Thyroid gland (tissue), 4 donors: ENCODE measurements at regions not wholly inside any gene's neighbourhood (a gene's known extent, or its start where the extent isn't known, plus 50 kb on each side); places are given as distances from the start of the nearest gene placed in this dataset.
"Not testable (repeated sequence)": the region's sequence is repeated elsewhere in the genome, so short reads cannot be mapped to it uniquely, and the experiment has no call there.

Source experiments
- DNase-seq, 2 donors: peaks; one replicate each; pipeline ENCODE4 v3.0.0-alpha.2; 2019
- H3K27ac ChIP-seq, 3 donors: fragments of 200-600 bp; sonication (generic); 1 replicate in 2 of 3; 2 replicates in 1 of 3; pipeline ENCODE4 v1.5.1; 2016 to 2019; ENCODE audit warnings: mild to moderate bottlenecking in 1 of 3, moderate library complexity in 1 of 3
- H3K27me3 ChIP-seq: fragments of 200-600 bp; sonication (generic); one replicate; pipeline ENCODE4 v1.5.1; 2019
- H3K36me3 ChIP-seq, 2 donors: fragments of 200-600 bp; sonication (generic); one replicate each; pipeline ENCODE4 v1.5.1; 2016 to 2019
- H3K4me1 ChIP-seq, 2 donors: fragments of 200-600 bp; sonication (generic); one replicate each; pipeline ENCODE4 v1.5.1; 2017 to 2019
- H3K4me3 ChIP-seq, 3 donors: fragments of 200-600 bp; sonication (generic); replicated peaks in 1 of 3; 1 replicate in 2 of 3; 2 replicates in 1 of 3; pipeline ENCODE4 v1.5.1; 2016; ENCODE audit warnings: mild to moderate bottlenecking in 1 of 3
- H3K9me3 ChIP-seq: fragments of 200-600 bp; sonication (generic); one replicate; pipeline ENCODE4 v1.5.1; 2017
- CTCF ChIP-seq, 6 experiments: fragments of 200-600 bp in 3 of 6; fragments of 450-650 bp in 3 of 6; sonication (generic) in 3 of 6; IDR thresholded peaks; one replicate each; pipeline ENCODE4 v1.5.1; 2016 to 2019; ENCODE audit warnings: antibody characterized with exemption in 6 of 6, mild to moderate bottlenecking in 2 of 6, inconsistent platforms in 1 of 6, moderate library complexity in 1 of 6
- POLR2A ChIP-seq, 2 donors: fragments of 450-650 bp; IDR thresholded peaks; one replicate each; pipeline ENCODE4 v1.6.1; 2017; ENCODE audit warnings: antibody characterized with exemption in 2 of 2, mild to moderate bottlenecking in 2 of 2, moderate library complexity in 1 of 2
- WGBS, 2 donors: methylation state at CpG; one replicate each; pipeline ENCODE4 v1.1.5; 2017; 5-methylcytosine and 5-hydroxymethylcytosine counted together
- intact Hi-C: fragments of 100-400 bp; cut with DNase I; formaldehyde crosslinking; loops from one replicate; pipeline ENCODE4 v1.15.1; 2023

- Histone ChIP-seq H3K4me1 (no peaks in the 10 kb centered on the region), H3K4me3 (no peak overlapping the region), H3K27ac (no peak overlapping the region), H3K9me3 (no peaks in the 10 kb centered on the region), H3K27me3 (no peaks in the 10 kb centered on the region), H3K36me3 (no peaks in the 10 kb centered on the region)
- WGBS, 2 donors: 66 to 85% methylated on average over 1 of the region's 1 CpG
- intact Hi-C loops: no loop called here
- no peak for DNase-seq
- TF ChIP-seq CTCF (IDR thresholded peaks at IDR 0.05): no peak
Measured at GRCh38 chr5:27458287-27458686, 419.9 kb upstream of the CDH9 start.

- 74 to 84% methylated on average over 1 of the region's 1 CpG for WGBS, 2 donors
- Histone ChIP-seq H3K4me1 (no peaks in the 10 kb centered on the region), H3K36me3 (no peaks in the 10 kb centered on the region), H3K4me3 (no peak overlapping the region), H3K27me3 (no peaks in the 10 kb centered on the region), H3K9me3 (no peaks in the 10 kb centered on the region), H3K27ac (no peak overlapping the region)
- TF ChIP-seq POLR2A (IDR thresholded peaks at IDR 0.05) (no peak), CTCF (IDR thresholded peaks at IDR 0.05) (no peak)
- DNase-seq: no peak
- intact Hi-C loops: no loop called here
Measured at GRCh38 chr5:27451377-27451776, 413.0 kb upstream of the CDH9 start.

GRCh38 chr5:27450607-27451006 lies 412.2 kb upstream of the CDH9 start:
- H3K27ac ChIP-seq: no peak overlapping the region
- DNase-seq: no peak
- intact Hi-C loops: no loop called here
- no peak overlapping the region for H3K4me3 ChIP-seq
- no peaks in the 10 kb centered on the region for H3K27me3 ChIP-seq
- no peaks in the 10 kb centered on the region for H3K4me1 ChIP-seq
- no peaks in the 10 kb centered on the region for H3K36me3 ChIP-seq
- no peaks in the 10 kb centered on the region for H3K9me3 ChIP-seq
- WGBS, 2 donors: 80 to 81% methylated on average over 3 of the region's 3 CpGs
- no peak for TF ChIP-seq POLR2A (IDR thresholded peaks at IDR 0.05)
- TF ChIP-seq CTCF (IDR thresholded peaks at IDR 0.05): no peak

- H3K9me3 ChIP-seq, H3K27me3 ChIP-seq, H3K27ac ChIP-seq, H3K4me3 ChIP-seq, intact Hi-C loops, H3K4me1 ChIP-seq, H3K36me3 ChIP-seq, DNase-seq: not testable (repeated sequence)
- WGBS, 2 donors: 91 to 95% methylated on average over 7 to 8 of the region's 20 CpGs
Measured at GRCh38 chr5:27439383-27439782, 401.0 kb upstream of the CDH9 start.

GRCh38 chr5:27437594-27438200 lies 399.3 kb upstream of the CDH9 start:
- H3K4me3 ChIP-seq: no peak overlapping the region
- H3K36me3 ChIP-seq: no peaks in the 10 kb centered on the region
- H3K27me3 ChIP-seq: no peaks in the 10 kb centered on the region
- DNase-seq: no peak
- H3K27ac ChIP-seq: no peak overlapping the region
- no peaks in the 10 kb centered on the region for H3K9me3 ChIP-seq
- H3K4me1 ChIP-seq: no peaks in the 10 kb centered on the region
- intact Hi-C loops: no loop called here
- TF ChIP-seq POLR2A (IDR thresholded peaks at IDR 0.05): no peak
- TF ChIP-seq CTCF (IDR thresholded peaks at IDR 0.05): no peak
- 47% methylated on average over 2 of the region's 2 CpGs for WGBS, 2 donors

GRCh38 chr5:27434335-27434734 lies 395.9 kb upstream of the CDH9 start:
- H3K4me3 ChIP-seq: no peak overlapping the region
- H3K36me3 ChIP-seq: no peaks in the 10 kb centered on the region
- intact Hi-C loops: no loop called here
- no peak for TF ChIP-seq CTCF (IDR thresholded peaks at IDR 0.05)
- no peak for TF ChIP-seq POLR2A (IDR thresholded peaks at IDR 0.05)
- H3K27me3 ChIP-seq: no peaks in the 10 kb centered on the region
- no peaks in the 10 kb centered on the region for H3K4me1 ChIP-seq
- DNase-seq: no peak
- H3K9me3 ChIP-seq: no peaks in the 10 kb centered on the region
- H3K27ac ChIP-seq: no peak overlapping the region
- WGBS, 2 donors: 64 to 69% methylated on average over 4 of the region's 4 CpGs
